HG02642 (cell line): ENCODE measurements at regions not wholly inside any gene's neighbourhood (a gene's known extent, or its start where the extent isn't known, plus 50 kb on each side); places are given as distances from the start of the nearest gene placed in this dataset.

Experiments used
- ATAC-seq: cut with Tn5 transposase; IDR thresholded peaks from one replicate; pipeline ENCODE4 v1.9.1; 2021; ENCODE audit warnings: mild to moderate bottlenecking; ENCODE audit not compliant: unreplicated experiment, poor library complexity

GRCh38 chr5:57338868-57339340 lies 143.7 kb downstream of the ACTBL2 start:
- no peak for ATAC-seq

GRCh38 chr5:57338068-57338867 lies 144.3 kb downstream of the ACTBL2 start:
- ATAC-seq: peak; percentile 68

- ATAC-seq: no peak
These were observed 147.4 kb downstream of the ACTBL2 start for GRCh38 chr5:57335092-57335660.

DNA sequence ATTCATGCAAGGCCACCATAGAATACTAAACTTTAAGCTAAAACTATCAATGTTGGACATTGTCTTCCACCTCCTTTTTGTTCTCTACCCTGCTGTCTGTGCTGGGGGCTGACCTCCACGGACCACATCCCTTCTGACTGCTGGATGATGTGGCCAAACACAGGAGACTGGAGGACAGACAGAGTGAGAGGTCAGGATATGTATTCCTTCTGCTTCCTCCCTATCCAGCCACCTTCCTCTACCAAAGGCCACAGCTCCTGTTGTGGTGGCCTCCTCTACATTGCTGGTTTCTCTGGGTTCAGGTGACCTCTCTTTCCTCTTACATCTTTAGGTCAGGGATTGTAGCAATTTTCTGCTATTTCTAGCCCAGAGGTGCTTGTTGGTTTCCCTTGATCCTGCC lies 148.1 kb downstream of the ACTBL2 start:
- ATAC-seq: no peak

GRCh38 chr5:57332361-57332760 lies 150.2 kb downstream of the ACTBL2 start:
- ATAC-seq: no peak

DNA sequence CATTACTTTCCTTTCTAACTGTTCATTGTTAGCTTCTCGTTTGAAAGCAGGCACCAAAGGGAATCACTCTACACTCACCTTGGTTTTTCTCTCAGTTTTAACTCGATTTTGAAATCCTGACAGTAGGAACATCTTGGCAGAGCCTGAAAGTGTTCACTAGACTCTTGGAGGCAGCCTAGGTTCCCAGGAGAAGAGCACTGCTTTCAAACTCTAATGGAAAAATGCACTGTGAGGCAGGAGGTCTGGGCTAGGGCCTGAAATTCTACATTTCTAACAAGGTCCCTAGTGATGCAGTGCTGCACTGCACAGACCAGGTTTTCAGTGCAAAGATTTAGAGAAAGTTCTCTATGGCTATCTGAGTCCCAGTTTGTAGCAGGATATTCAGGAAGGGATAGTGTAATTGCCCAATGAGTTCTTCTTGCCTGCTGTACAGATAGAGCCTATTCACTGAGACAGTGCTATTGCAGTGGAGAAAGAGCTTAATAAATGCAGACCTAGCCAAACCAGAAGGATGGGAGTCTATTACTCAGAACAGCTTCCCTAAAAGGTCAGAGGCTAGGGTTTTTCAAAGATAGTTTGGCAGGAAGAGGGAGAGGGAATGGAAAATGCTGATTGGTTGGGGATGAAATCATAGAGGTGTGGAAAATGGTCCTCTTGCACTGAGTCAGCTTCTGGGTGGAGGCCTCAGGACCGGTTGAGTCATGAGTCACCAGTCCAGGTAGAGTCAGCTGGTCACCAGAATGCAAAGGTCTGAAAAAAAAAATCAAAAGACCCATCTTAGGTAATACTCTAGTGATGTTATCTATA lies 153.9 kb downstream of the GPBP1 start:
- no peak for ATAC-seq

DNA sequence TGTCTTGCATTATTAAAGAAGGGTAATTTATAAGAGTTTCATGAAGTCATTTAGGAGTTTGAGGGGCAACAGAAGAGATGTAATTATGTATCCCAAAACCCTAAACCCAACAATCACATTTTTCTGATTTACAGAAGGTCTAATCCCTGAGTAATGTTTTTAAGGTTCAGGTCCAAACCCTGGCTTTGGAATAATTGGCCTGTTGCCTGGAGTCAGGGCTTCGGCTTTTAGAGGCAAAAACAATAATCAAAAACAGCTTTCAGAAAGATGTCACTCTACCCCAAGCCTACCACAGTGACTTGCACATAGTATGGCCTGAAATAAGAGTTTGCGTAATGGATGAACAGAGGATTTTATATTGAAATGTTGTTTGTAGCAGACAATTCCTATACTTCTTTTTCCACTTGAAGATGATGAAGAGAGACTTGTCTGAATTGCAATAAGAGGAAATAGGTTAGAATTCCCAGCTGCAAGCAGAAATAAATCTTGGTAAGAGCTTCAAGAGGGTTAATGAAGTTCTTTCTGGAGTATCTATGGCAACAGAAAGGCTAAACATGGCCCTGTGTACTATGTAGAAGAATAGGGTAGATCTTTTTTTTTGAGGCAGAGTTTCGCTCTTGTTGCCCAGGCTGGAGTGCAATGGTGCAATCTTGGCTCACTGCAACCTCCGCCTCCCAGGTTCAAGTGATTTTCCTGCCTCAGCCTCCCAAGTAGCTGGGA lies 152.0 kb downstream of the GPBP1 start:
- no peak for ATAC-seq

- no peak for ATAC-seq
These were observed 151.0 kb downstream of the GPBP1 start for GRCh38 chr5:57324861-57325260.

GRCh38 chr5:57324181-57324580 lies 150.3 kb downstream of the GPBP1 start:
- ATAC-seq: no peak

GRCh38 chr5:57320582-57320981 lies 146.7 kb downstream of the GPBP1 start:
- ATAC-seq: no peak

- ATAC-seq: no peak
These were observed 145.8 kb downstream of the GPBP1 start for GRCh38 chr5:57319628-57320027.

GRCh38 chr5:57318251-57318650 lies 144.4 kb downstream of the GPBP1 start:
- ATAC-seq: no peak

DNA sequence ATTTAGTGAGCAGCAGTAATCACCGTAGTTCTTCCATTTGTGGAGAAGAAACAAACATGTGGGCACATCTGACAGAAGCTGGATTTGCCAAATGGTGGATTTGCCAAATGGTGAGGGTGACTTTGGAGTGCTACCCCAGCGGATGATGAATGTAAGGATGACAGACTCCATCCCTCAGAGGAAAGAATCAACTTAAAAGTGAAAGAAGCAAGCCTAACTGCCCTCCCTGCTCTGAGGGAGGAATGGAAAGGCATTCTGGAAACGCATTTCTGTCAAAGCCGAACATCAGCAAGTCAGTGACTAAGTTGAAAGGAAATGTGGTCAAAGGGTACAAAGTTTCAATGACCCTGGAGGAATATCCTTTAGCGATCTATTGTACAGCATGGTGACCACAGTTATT lies 143.5 kb downstream of the GPBP1 start:
- ATAC-seq: no peak

DNA sequence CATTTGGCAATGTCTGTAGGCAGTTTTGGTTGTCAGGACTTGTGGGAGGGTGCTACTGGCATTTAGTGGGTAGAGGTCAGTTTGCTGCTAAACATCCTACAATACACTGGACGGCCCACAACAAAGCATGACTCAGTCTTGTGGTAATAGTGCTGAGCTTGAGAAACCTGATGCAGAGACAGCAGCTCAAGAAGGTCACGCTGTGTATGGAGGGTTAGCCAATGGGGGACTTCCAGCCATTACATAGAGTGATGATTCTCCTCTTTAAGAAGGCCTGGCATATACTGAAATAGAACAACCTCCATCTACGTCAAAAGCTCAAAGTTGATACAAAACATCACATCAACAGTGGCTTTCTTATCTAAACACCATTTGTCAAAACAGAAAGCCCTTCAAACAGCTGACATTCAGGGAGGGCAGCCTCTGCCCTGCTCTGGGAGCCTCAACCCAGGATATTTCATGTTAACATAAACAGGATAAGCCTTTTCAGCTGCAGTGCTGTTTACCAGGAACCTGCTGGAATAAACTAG lies 143.0 kb downstream of the GPBP1 start:
- no peak for ATAC-seq

- no peak for ATAC-seq
These were observed 142.1 kb downstream of the GPBP1 start for GRCh38 chr5:57315941-57316340.
